ENCODE measurements at regions not wholly inside any gene's neighbourhood (a gene's known extent, or its start where the extent isn't known, plus 50 kb on each side); places are given as distances from the start of the nearest gene placed in this dataset.
"Not testable (repeated sequence)": the region's sequence is repeated elsewhere in the genome, so short reads cannot be mapped to it uniquely, and the experiment has no call there.

- Histone ChIP-seq H3K9ac (ENCODE audit: low read depth, low read length) (no peak overlapping the region), H3K27ac (ENCODE audit: low read length) (no peak overlapping the region), H3K9me3 (ENCODE audit: insufficient read depth, low read depth, low read length) (no peaks in the 10 kb centered on the region), H3K27me3 (ENCODE audit: insufficient read depth, low read length) (no peaks in the 10 kb centered on the region), H3K4me3 (ENCODE audit: low read length) (no peak overlapping the region), H3K4me1 (ENCODE audit: insufficient read depth, low read length) (no peaks in the 10 kb centered on the region), H3K36me3 (ENCODE audit: insufficient read depth, low read depth, low read length) (no peaks in the 10 kb centered on the region)
Observed at GRCh38 chr14:55851301-55851700, 266.9 kb upstream of the PELI2 start.

DNA sequence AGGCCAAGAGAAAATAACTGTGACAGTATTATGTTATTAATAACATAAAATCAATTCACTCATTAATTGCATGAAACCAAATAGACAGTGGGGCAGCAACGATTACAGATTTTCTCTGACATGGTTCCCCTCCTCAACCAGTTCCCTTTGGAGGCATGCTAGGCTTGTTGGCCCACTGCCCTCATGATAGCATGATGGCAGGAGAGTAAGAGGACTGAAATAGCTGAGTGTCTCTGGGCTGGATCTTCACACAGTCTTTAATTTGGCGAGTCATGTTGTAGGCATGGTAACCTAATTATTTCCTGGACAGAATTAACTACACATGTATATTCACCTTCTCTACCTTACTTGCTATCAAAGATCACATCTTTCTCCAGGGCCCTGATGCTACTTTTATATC, 266.2 kb upstream of the PELI2 start:
- Histone ChIP-seq H3K27me3 (ENCODE audit: insufficient read depth, low read length) (no peaks in the 10 kb centered on the region), H3K4me1 (ENCODE audit: insufficient read depth, low read length) (no peaks in the 10 kb centered on the region), H3K9ac (ENCODE audit: low read depth, low read length) (no peak overlapping the region), H3K27ac (ENCODE audit: low read length) (no peak overlapping the region), H3K36me3 (ENCODE audit: insufficient read depth, low read depth, low read length) (no peaks in the 10 kb centered on the region), H3K9me3 (ENCODE audit: insufficient read depth, low read depth, low read length) (no peaks in the 10 kb centered on the region), H3K4me3 (ENCODE audit: low read length) (no peak overlapping the region)

DNA sequence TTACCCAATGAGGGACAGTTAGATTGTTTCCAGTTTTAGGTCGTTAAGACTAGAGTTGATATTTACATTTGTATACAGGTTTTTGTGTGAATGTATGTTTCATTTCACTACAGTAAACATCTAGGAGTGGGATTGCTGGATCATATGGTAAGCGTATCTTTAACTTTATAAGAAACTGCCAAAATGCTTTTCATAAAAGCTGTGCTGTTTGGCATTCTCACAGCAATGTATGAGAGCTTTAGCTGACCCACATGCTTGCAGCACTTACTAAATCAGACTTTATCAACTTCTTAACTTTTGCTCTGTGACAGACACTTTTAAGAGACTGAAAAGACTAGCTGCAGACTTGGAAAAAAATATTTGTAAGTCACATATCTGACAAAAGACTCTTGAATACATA, 262.5 kb upstream of the PELI2 start:
- Histone ChIP-seq H3K36me3 (ENCODE audit: insufficient read depth, low read depth, low read length) (no peaks in the 10 kb centered on the region), H3K4me1 (ENCODE audit: insufficient read depth, low read length) (no peaks in the 10 kb centered on the region), H3K27ac (ENCODE audit: low read length) (no peak overlapping the region), H3K4me3 (ENCODE audit: low read length) (no peak overlapping the region), H3K9ac (ENCODE audit: low read depth, low read length) (no peak overlapping the region), H3K27me3 (ENCODE audit: insufficient read depth, low read length) (no peaks in the 10 kb centered on the region), H3K9me3 (ENCODE audit: insufficient read depth, low read depth, low read length) (peaks cover 18% of the 10 kb centered on the region; the same call in 1 of the 2 replicates)

GRCh38 chr14:55858604-55859003, 259.6 kb upstream of the PELI2 start:
- peaks cover 31% of the 10 kb centered on the region for H3K9me3 ChIP-seq (ENCODE audit: insufficient read depth, low read depth, low read length)

DNA sequence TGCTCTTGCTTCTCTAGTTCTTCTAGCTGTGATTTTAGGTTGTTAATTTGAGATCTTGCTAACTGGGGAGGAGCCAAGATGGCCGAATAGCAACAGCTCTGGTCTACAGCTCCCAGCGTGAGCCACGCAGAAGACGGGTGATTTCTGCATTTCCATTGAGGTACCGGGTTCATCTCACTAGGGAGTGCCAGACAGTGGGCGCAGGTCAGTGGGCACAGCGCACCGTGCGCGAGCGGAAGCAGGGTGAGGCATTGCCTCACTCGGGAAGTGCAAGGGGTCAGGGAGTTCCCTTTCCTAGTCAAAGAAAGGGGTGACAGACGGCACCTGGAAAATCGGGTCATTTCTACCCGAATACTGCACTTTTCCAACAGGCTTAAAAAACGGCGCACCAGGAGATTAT, 256.6 kb upstream of the PELI2 start:
- peaks cover 42% of the 10 kb centered on the region for H3K9me3 ChIP-seq (ENCODE audit: insufficient read depth, low read depth, low read length)

More at GRCh38 chr14:55858604-55859003, 259.6 kb upstream of the PELI2 start:
- Histone ChIP-seq H3K36me3 (ENCODE audit: insufficient read depth, low read depth, low read length) (no peaks in the 10 kb centered on the region), H3K4me1 (ENCODE audit: insufficient read depth, low read length) (no peaks in the 10 kb centered on the region), H3K27me3 (ENCODE audit: insufficient read depth, low read length) (no peaks in the 10 kb centered on the region), H3K27ac (ENCODE audit: low read length) (no peak overlapping the region), H3K4me3 (ENCODE audit: low read length) (no peak overlapping the region), H3K9ac (ENCODE audit: low read depth, low read length) (no peak overlapping the region)

DNA sequence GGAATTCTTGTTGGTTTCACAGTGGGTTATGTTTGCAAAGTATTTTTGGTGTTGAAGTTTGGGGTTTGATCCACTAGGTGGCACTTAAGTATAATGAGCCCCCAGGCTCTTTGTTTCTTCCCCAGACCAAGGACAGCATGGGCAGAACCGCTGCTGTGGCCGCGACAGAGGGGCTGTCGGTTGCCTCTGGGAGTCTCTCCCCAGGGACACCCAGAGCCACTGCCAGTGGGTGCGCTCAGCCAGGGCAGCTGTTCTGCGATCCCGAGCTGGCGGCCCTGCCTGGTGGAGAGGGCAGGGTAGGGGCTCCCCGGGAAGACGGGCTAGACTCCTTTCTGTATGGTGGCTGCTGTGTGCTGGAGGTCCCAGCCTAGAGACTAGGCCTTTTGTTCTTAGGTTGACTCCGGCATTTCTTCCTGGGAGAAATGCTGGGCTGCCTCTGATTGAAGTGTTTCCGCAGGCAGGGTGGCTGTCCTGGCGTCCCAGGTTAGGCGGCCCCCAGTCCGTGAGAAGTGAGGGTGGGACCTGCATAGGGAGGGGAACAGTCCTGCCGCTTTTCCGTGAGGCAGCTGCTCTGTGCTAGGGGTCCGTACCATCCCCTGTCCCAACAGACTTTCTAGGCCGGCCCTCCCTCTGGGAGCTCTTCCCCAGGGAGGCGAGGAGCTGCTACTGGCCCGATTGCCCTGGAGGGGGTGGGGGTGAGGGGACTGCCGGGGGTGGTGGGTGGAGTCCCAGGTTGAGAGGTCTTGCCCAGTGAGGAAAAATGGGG, 253.1 kb upstream of the PELI2 start:
- H3K27ac ChIP-seq (ENCODE audit: low read length): no peak overlapping the region

More for the DNA sequence above, 256.6 kb upstream of the PELI2 start:
- not testable (repeated sequence) for H3K36me3 ChIP-seq (ENCODE audit: insufficient read depth, low read depth, low read length); H3K27ac ChIP-seq (ENCODE audit: low read length); H3K27me3 ChIP-seq (ENCODE audit: insufficient read depth, low read length); H3K4me1 ChIP-seq (ENCODE audit: insufficient read depth, low read length); H3K4me3 ChIP-seq (ENCODE audit: low read length); H3K9ac ChIP-seq (ENCODE audit: low read depth, low read length)

GRCh38 chr14:55867311-55867710, 250.9 kb upstream of the PELI2 start:
- Histone ChIP-seq H3K4me3 (ENCODE audit: low read length) (no peak overlapping the region), H3K9me3 (ENCODE audit: insufficient read depth, low read depth, low read length) (peaks cover 14% of the 10 kb centered on the region; the same call in 1 of the 2 replicates), H3K36me3 (ENCODE audit: insufficient read depth, low read depth, low read length) (no peaks in the 10 kb centered on the region), H3K4me1 (ENCODE audit: insufficient read depth, low read length) (no peaks in the 10 kb centered on the region), H3K27me3 (ENCODE audit: insufficient read depth, low read length) (no peaks in the 10 kb centered on the region), H3K9ac (ENCODE audit: low read depth, low read length) (no peak overlapping the region), H3K27ac (ENCODE audit: low read length) (no peak overlapping the region)

More for the DNA sequence above, 253.1 kb upstream of the PELI2 start:
- H3K4me3 ChIP-seq (ENCODE audit: low read length): no peak overlapping the region
- H3K9ac ChIP-seq (ENCODE audit: low read depth, low read length): no peak overlapping the region
- no peaks in the 10 kb centered on the region for H3K36me3 ChIP-seq (ENCODE audit: insufficient read depth, low read depth, low read length)
- peaks cover 31% of the 10 kb centered on the region for H3K9me3 ChIP-seq (ENCODE audit: insufficient read depth, low read depth, low read length)
- no peaks in the 10 kb centered on the region for H3K4me1 ChIP-seq (ENCODE audit: insufficient read depth, low read length)
- no peaks in the 10 kb centered on the region for H3K27me3 ChIP-seq (ENCODE audit: insufficient read depth, low read length)

GRCh38 chr14:55867719-55868118, 250.5 kb upstream of the PELI2 start:
- H3K27me3 ChIP-seq (ENCODE audit: insufficient read depth, low read length): no peaks in the 10 kb centered on the region
- no peaks in the 10 kb centered on the region for H3K36me3 ChIP-seq (ENCODE audit: insufficient read depth, low read depth, low read length)
- H3K9ac ChIP-seq (ENCODE audit: low read depth, low read length): no peak overlapping the region
- H3K4me3 ChIP-seq (ENCODE audit: low read length): no peak overlapping the region
- H3K9me3 ChIP-seq (ENCODE audit: insufficient read depth, low read depth, low read length): peaks cover 14% of the 10 kb centered on the region; the same call in 1 of the 2 replicates
- no peaks in the 10 kb centered on the region for H3K4me1 ChIP-seq (ENCODE audit: insufficient read depth, low read length)
- no peak overlapping the region for H3K27ac ChIP-seq (ENCODE audit: low read length)

GRCh38 chr14:55869397-55870049, 248.7 kb upstream of the PELI2 start:
- no peaks in the 10 kb centered on the region for H3K36me3 ChIP-seq (ENCODE audit: insufficient read depth, low read depth, low read length)
- no peak overlapping the region for H3K4me3 ChIP-seq (ENCODE audit: low read length)
- H3K9ac ChIP-seq (ENCODE audit: low read depth, low read length): no peak overlapping the region
- H3K27me3 ChIP-seq (ENCODE audit: insufficient read depth, low read length): no peaks in the 10 kb centered on the region
- H3K9me3 ChIP-seq (ENCODE audit: insufficient read depth, low read depth, low read length): peaks cover 2% of the 10 kb centered on the region; the same call in 1 of the 2 replicates
- no peaks in the 10 kb centered on the region for H3K4me1 ChIP-seq (ENCODE audit: insufficient read depth, low read length)
- H3K27ac ChIP-seq (ENCODE audit: low read length): no peak overlapping the region

DNA sequence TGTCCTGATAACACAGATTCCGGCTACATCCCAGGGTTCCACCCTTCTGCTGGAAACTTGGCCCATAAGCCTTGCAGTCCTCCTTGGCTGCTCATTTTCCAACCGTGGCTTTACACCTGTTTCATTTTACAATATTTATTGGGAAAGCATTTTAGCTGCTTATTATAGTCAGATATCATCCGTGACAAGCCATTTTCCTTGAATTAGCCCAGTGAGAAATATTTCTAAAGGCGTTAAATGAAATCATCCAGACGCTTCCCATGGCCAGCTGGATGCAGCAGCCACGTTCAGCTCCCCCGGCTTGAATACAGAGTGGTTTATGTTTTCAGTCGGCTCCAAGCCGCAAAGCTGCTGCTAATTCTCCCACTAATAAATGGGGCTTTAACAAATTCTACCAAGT, 245.0 kb upstream of the PELI2 start:
- Histone ChIP-seq H3K4me1 (ENCODE audit: insufficient read depth, low read length) (no peaks in the 10 kb centered on the region), H3K4me3 (ENCODE audit: low read length) (no peak overlapping the region), H3K27ac (ENCODE audit: low read length) (no peak overlapping the region), H3K9ac (ENCODE audit: low read depth, low read length) (no peak overlapping the region), H3K27me3 (ENCODE audit: insufficient read depth, low read length) (no peaks in the 10 kb centered on the region), H3K36me3 (ENCODE audit: insufficient read depth, low read depth, low read length) (no peaks in the 10 kb centered on the region), H3K9me3 (ENCODE audit: insufficient read depth, low read depth, low read length) (no peaks in the 10 kb centered on the region)

DNA sequence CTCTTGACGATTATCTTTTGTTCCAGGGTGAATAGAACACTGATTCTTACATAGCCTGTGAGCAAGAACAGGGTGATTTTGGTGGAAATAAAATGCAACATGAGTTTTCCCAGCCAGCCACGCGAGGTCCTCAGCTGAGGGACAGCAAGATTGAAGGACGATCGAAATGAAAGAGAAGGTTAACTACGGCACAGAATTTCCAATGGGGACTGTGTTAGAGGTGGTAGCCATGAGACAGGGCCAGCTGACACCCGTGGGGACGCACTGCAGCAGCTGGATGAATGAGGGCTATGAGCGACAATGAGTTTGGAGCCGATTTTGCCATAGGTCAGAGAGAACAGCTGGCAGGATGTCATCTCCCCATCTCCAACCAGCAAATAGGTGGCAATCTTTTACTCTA, 243.4 kb upstream of the PELI2 start:
- Histone ChIP-seq H3K27ac (ENCODE audit: low read length) (no peak overlapping the region), H3K27me3 (ENCODE audit: insufficient read depth, low read length) (no peaks in the 10 kb centered on the region), H3K9ac (ENCODE audit: low read depth, low read length) (no peak overlapping the region), H3K4me3 (ENCODE audit: low read length) (no peak overlapping the region), H3K36me3 (ENCODE audit: insufficient read depth, low read depth, low read length) (no peaks in the 10 kb centered on the region), H3K4me1 (ENCODE audit: insufficient read depth, low read length) (no peaks in the 10 kb centered on the region), H3K9me3 (ENCODE audit: insufficient read depth, low read depth, low read length) (no peaks in the 10 kb centered on the region)

DNA sequence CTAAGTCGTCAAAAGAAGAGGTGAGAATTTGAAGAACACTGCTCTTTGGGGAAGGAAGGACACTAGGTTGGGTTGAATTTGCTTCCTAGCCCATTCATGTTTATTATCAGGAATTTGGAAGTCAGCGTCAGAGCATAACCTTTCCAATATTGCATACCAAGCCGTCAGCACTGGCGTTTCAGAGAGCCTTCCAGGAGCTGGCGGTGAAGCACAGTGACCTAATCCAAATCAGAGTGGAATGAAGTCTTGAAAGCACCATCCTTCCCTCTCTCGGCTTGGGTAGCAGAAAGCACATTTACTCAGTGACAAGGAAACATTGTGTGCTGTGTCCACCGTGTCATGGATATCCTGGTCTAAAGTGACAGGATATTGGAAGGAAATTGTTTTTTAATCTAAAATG, 240.3 kb upstream of the PELI2 start:
- H3K27ac ChIP-seq (ENCODE audit: low read length): no peak overlapping the region
- H3K9ac ChIP-seq (ENCODE audit: low read depth, low read length): no peak overlapping the region
- no peak overlapping the region for H3K4me3 ChIP-seq (ENCODE audit: low read length)
- peaks cover 8% of the 10 kb centered on the region for H3K4me1 ChIP-seq (ENCODE audit: insufficient read depth, low read length)
- H3K27me3 ChIP-seq (ENCODE audit: insufficient read depth, low read length): no peaks in the 10 kb centered on the region
- H3K9me3 ChIP-seq (ENCODE audit: insufficient read depth, low read depth, low read length): no peaks in the 10 kb centered on the region
- no peaks in the 10 kb centered on the region for H3K36me3 ChIP-seq (ENCODE audit: insufficient read depth, low read depth, low read length)

Data from iPS-20b (cell line).